NCI-H146 treated with DMSO at 0.1 percent for 48 hours (cell line): ENCODE measurements at regions not wholly inside any gene's neighbourhood (a gene's known extent, or its start where the extent isn't known, plus 50 kb on each side); places are given as distances from the start of the nearest gene placed in this dataset.

ENCODE experiments used
- DNase-seq: peaks from one replicate; lab custom pipeline; 2025; ENCODE audit not compliant: unreplicated experiment; lab: John Stamatoyannopoulos, UW

- no peak for DNase-seq
Observed at GRCh38 chr12:114741940-114742339, 58.0 kb upstream of the TBX3 start.

GRCh38 chr12:114740448-114740847, 56.5 kb upstream of the TBX3 start:
- DNase-seq, result no peak

DNA sequence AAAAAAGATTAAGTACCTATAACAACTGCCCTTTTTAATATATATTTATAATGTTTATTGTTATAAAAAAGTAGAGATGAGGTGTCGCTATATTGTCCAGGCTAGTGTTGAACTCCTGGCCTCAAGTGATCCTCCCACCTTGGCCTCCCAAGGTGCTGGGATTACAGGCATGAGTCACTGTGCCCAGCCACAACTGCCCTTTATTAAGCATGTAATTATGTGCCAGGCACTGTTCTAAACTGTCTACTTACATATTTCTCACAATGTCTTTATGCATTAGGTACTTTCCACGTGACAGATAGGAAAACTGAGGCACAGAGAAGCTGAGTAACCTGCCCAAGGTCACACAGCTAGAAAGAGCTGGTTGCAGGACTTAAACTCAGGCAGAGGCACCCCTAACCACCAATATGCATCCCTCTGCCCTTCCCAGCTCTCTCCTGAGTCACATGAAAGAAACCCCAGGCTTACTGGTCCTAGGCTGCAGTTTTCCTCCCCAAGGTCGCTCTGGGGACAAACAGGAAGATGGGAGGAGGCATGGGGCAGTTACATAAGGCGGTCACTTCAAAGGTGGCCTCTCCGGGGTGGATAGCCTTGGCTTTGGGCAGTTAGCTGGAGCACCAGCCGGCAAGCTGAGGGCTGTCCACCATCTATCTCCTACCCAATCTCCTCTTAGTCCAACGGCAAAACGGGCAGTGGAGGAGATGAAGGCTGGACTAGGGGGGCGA, 54.6 kb upstream of the TBX3 start:
- no peak for DNase-seq

DNA sequence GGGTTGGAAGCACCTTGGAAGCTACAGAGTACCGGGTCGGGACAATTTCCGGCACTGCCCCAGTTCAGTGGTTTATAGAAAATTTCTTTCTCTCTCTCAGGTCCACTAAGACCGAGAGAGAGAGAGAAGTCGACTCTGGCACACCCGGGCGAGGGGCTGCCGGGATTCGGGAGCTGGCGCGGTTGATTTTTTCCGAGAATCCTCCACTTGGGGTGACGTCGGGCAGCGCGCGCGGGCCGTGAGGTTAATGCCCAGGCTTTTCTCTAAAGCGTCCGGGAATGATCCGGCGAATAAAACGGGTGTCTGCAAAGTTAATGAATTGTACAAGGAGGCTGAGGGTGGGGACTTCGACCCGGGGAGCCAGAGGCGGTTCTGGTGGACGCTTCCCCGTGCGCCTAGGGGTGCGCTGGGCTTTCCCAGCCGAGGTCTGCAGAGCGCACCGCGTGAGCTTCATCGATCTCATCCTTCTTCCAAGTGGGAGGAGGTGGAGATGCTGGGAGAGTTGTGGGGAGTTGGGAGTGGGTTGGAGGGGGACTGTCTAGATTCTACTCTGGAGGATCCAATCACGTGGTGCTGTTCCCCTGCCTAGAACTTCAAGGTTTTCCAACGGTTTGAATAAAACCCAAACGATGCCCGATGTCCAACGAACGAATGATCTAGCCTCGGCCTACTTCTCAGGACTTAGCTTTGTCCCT, 51.9 kb upstream of the TBX3 start:
- no peak for DNase-seq

DNA sequence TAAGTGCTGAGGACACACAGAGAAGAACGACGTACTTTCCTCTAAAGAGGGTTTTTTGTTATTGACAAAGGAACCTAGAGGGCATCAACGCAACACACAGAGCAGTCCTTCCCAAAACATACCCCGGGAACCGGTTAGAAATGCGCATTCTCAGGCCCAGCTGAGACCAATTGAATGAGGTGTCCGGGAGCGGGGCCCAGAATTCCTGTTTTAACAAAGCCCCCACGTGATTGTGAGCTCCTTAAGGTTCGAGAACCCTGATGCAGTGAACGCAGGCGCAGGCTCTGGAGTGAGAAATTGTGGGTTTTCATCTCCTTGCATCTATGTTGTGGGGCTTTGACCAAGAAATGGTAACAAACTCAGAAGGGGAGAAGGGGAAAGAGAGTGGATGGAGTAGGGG, 51.0 kb upstream of the TBX3 start:
- DNase-seq, result no peak

GRCh38 chr12:114733919-114734318, 49.9 kb upstream of the TBX3 start:
- DNase-seq, result no peak
